ENCODE measurements at regions not wholly inside any gene's neighbourhood (a gene's known extent, or its start where the extent isn't known, plus 50 kb on each side); places are given as distances from the start of the nearest gene placed in this dataset.

DNA sequence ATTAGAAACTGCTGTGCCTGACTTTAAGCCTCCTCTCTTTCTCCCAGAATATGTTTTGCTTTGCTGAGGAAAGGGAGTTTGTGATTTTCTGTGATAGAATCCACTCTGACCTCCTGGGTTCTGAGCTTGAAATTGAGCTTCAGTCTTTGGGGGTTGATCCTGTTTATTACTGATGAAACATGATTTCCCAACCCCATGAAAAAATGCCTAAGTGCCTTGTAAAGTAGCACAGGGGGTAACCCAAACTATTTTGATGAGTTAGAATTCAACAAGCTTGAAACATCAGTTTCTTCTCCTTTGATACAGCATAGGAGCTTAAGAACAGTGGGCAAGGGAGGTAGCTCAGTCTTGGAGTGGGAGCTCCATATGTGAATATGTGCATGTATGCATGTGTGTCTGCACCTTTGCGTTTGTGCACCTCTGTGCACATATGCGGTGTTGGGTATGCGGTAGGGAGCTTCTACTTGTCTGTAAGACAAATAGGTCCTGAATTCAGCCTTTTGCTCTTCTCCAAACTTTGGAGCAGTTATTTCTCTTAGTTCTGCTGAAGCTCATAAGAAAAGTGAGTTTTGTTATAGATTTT lies 364.6 kb downstream of the OSR1 start:
- Histone ChIP-seq H3K27me3 (ENCODE audit: insufficient read depth, poor library complexity, severe bottlenecking) (no peaks in the 10 kb centered on the region), H3K27ac (replicated peaks) (no peak overlapping the region), H3K4me3 (replicated peaks; ENCODE audit: insufficient read depth, low read length) (no peak overlapping the region)
- no peak for DNase-seq (ENCODE audit: low read depth in 1 of 2, low spot score in 1 of 2)
- no peak for TF ChIP-seq POLR2AphosphoS5 (IDR thresholded peaks at IDR 0.05; ENCODE audit: low read depth)
- TF ChIP-seq, protein P1, sequence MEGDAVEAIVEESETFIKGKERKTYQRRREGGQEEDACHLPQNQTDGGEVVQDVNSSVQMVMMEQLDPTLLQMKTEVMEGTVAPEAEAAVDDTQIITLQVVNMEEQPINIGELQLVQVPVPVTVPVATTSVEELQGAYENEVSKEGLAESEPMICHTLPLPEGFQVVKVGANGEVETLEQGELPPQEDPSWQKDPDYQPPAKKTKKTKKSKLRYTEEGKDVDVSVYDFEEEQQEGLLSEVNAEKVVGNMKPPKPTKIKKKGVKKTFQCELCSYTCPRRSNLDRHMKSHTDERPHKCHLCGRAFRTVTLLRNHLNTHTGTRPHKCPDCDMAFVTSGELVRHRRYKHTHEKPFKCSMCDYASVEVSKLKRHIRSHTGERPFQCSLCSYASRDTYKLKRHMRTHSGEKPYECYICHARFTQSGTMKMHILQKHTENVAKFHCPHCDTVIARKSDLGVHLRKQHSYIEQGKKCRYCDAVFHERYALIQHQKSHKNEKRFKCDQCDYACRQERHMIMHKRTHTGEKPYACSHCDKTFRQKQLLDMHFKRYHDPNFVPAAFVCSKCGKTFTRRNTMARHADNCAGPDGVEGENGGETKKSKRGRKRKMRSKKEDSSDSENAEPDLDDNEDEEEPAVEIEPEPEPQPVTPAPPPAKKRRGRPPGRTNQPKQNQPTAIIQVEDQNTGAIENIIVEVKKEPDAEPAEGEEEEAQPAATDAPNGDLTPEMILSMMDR (IDR thresholded peaks at IDR 0.05; ENCODE audit: insufficient read depth, low read length): no peak
- TF ChIP-seq SPI1 (IDR thresholded peaks at IDR 0.05; ENCODE audit: borderline replicate concordance, low read depth): no peak
- TF ChIP-seq REST (IDR thresholded peaks at IDR 0.05; ENCODE audit: insufficient replicate concordance, low read depth): no peak
- no peak for TF ChIP-seq GABPA (IDR thresholded peaks at IDR 0.05; ENCODE audit: low read depth)

DNA sequence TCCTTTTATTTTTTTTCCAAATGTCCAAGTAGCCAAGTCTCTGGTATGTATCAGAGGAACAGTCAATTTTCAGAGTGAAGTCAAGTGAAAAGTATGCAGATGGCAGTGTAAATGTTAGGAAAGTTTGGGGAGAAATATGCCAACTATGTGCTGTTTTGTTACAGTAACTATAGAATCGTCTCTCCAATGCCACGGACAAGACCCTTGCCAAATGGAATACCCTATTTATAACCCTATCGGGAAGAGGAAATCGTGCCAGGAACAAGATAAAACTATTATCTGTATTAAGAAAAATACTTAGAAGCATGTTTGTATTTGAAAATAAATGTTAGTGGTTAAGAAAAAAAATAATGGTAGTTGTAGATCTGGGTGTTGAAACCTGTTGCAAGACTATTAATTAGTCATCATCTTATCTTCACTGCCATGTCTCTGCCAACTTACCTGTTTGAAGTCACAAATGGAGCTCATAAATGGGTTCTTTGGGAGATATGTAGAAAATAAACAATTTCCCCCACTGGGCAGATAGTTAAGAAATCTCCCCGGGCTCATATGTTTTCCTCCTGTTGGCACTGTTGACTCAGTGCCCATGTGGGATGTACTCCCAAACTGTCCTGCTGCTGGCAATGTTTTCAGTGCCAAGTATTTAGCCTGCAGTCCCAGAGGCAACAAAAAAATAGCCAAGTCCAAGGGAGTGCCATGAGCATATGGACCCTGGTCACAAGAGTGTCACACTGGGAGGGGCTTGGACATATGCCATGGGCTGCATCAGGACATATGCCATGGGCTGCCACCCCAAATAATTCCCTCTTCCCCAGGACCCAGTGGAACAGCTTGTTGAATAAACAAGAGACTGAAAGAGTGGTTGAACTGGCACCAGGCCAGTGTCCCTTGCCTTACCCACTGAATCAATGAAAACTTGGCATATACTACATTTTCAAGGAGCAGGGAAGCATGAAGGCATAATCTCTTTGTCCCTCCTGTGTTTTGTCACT lies 366.9 kb downstream of the OSR1 start:
- H3K27ac ChIP-seq (replicated peaks): no peak overlapping the region
- no peak for DNase-seq (ENCODE audit: low read depth in 1 of 2, low spot score in 1 of 2)

More for the DNA sequence above, 366.9 kb downstream of the OSR1 start:
- Histone ChIP-seq H3K27me3 (ENCODE audit: insufficient read depth, poor library complexity, severe bottlenecking) (no peaks in the 10 kb centered on the region), H3K4me3 (replicated peaks; ENCODE audit: insufficient read depth, low read length) (no peak overlapping the region)
- TF ChIP-seq POLR2AphosphoS5 (IDR thresholded peaks at IDR 0.05; ENCODE audit: low read depth) (no peak), GABPA (IDR thresholded peaks at IDR 0.05; ENCODE audit: low read depth) (no peak), SPI1 (IDR thresholded peaks at IDR 0.05; ENCODE audit: borderline replicate concordance, low read depth) (no peak), REST (IDR thresholded peaks at IDR 0.05; ENCODE audit: insufficient replicate concordance, low read depth) (no peak)
- TF ChIP-seq, protein P1 (IDR thresholded peaks at IDR 0.05; ENCODE audit: insufficient read depth, low read length): no peak
